Muscle of back (tissue), 3 donors: ENCODE measurements at regions not wholly inside any gene's neighbourhood (a gene's known extent, or its start where the extent isn't known, plus 50 kb on each side); places are given as distances from the start of the nearest gene placed in this dataset.
A peak's percentile ranks its signal among the peaks of the same experiment; 100 is the strongest.

Source experiments
- DNase-seq, 3 donors: peaks; one replicate each; pipeline versions ENCODE4 v3.0.0 to v3.0.0-alpha.2; 2013

GRCh38 chr7:155889636-155890511 lies 77.6 kb upstream of the SHH start:
- peak in 1 of 3 donors; percentile 10 for DNase-seq

GRCh38 chr7:155887174-155887525 lies 74.9 kb upstream of the SHH start:
- no peak for DNase-seq

- DNase-seq = no peak
These were observed 74.3 kb upstream of the SHH start for GRCh38 chr7:155886391-155887173.

- peak; percentile 7 to 52 (median 27) for DNase-seq
These were observed 73.2 kb upstream of the SHH start for GRCh38 chr7:155885167-155886155.

GRCh38 chr7:155884225-155885166 lies 72.2 kb upstream of the SHH start:
- no peak for DNase-seq

- no peak for DNase-seq
These were observed 71.4 kb upstream of the SHH start for GRCh38 chr7:155883491-155884224.

GRCh38 chr7:155882596-155882995 lies 70.3 kb upstream of the SHH start:
- no peak for DNase-seq

- DNase-seq = no peak
These were observed 69.4 kb upstream of the SHH start for GRCh38 chr7:155881471-155882350.

GRCh38 chr7:155880721-155881120 lies 68.5 kb upstream of the SHH start:
- DNase-seq = no peak

- DNase-seq = no peak
These were observed 67.3 kb upstream of the SHH start for GRCh38 chr7:155879592-155879991.

GRCh38 chr7:155878674-155879073 lies 66.4 kb upstream of the SHH start:
- DNase-seq = no peak

GRCh38 chr7:155878250-155878649 lies 66.0 kb upstream of the SHH start:
- no peak for DNase-seq

GRCh38 chr7:155877167-155877566 lies 64.9 kb upstream of the SHH start:
- DNase-seq = no peak

- DNase-seq = no peak
These were observed 62.1 kb upstream of the SHH start for GRCh38 chr7:155874411-155874810.

- no peak for DNase-seq
These were observed 61.7 kb upstream of the SHH start for GRCh38 chr7:155874010-155874409.

GRCh38 chr7:155872678-155873369 lies 60.6 kb upstream of the SHH start:
- DNase-seq = no peak

GRCh38 chr7:155871211-155871610 lies 58.9 kb upstream of the SHH start:
- no peak for DNase-seq
